Activated B cell treated with CpG ODN at 0.5 μM for 24 hours (primary cell): ENCODE measurements at regions not wholly inside any gene's neighbourhood (a gene's known extent, or its start where the extent isn't known, plus 50 kb on each side); places are given as distances from the start of the nearest gene placed in this dataset.

Experiments
- ATAC-seq: fragments of 200-7000 bp; cut with Tn5 transposase; one replicate; pipeline ENCODE4 v1.10.0; 2021; ENCODE audit warnings: low read depth, mild to moderate bottlenecking, moderate library complexity
- CTCF ChIA-PET: fragments of 350-600 bp; sonication (Branson Sonifier 250); formaldehyde crosslinking; loops from one replicate; lab custom pipeline; 2021; ENCODE audit warnings: antibody characterized with exemption; lab: Charles Lee
- POLR2A ChIA-PET: fragments of 350-600 bp; sonication (Branson Sonifier 250); formaldehyde crosslinking; loops from one replicate; lab custom pipeline; 2021; ENCODE audit warnings: antibody characterized with exemption; lab: Charles Lee
- DNase-seq: peaks from one replicate; pipeline ENCODE4 v3.0.0; 2022
- H3K27ac Mint-ChIP-seq: one replicate; pipeline ENCODE4 v1.8.0; 2020; ENCODE audit warnings: mixed read lengths
- H3K27me3 Mint-ChIP-seq: one replicate; pipeline ENCODE4 v1.8.0; 2021; ENCODE audit warnings: mixed read lengths
- H3K36me3 Mint-ChIP-seq: one replicate; pipeline ENCODE4 v1.8.0; 2021; ENCODE audit warnings: low read depth, mixed read lengths
- H3K4me1 Mint-ChIP-seq: one replicate; pipeline ENCODE4 v1.8.0; 2021; ENCODE audit warnings: mixed read lengths
- H3K4me3 Mint-ChIP-seq: one replicate; pipeline ENCODE4 v1.8.0; 2020; ENCODE audit warnings: mild to moderate bottlenecking, mixed read lengths
- H3K9me3 Mint-ChIP-seq: one replicate; pipeline ENCODE4 v1.8.0; 2020; ENCODE audit warnings: mixed read lengths
- CTCF ChIP-seq: fragments of 200-600 bp; IDR thresholded peaks from one replicate; pipeline ENCODE4 v1.8.0; 2022; ENCODE audit warnings: antibody characterized with exemption, mild to moderate bottlenecking
- intact Hi-C: fragments of 100-400 bp; cut with micrococcal nuclease; formaldehyde crosslinking; loops from one replicate; pipeline ENCODE4 v1.15.1; 2024

- Mint-ChIP-seq H3K27me3 (no peaks in the 10 kb centered on the region), H3K36me3 (no peaks in the 10 kb centered on the region), H3K27ac (no peak overlapping the region), H3K4me1 (no peaks in the 10 kb centered on the region), H3K9me3 (no peaks in the 10 kb centered on the region), H3K4me3 (no peak overlapping the region)
- ChIA-PET CTCF (interaction anchor here (2.1 kb wide), 1 partner anchor 1207 kb away, joined by 7 read pairs; no protein-coding TSS in a partner anchor), POLR2A (no interaction called here)
- no peak for ATAC-seq
- DNase-seq = no peak
- TF ChIP-seq CTCF = no peak
- intact Hi-C loops = no loop called here
Observed at GRCh38 chr9:84403288-84403687, 62.7 kb upstream of the SLC28A3 start.

GRCh38 chr9:84404095-84404686, 63.6 kb upstream of the SLC28A3 start:
- no peaks in the 10 kb centered on the region for H3K4me1 Mint-ChIP-seq
- no peaks in the 10 kb centered on the region for H3K27me3 Mint-ChIP-seq
- no peaks in the 10 kb centered on the region for H3K36me3 Mint-ChIP-seq
- no peak overlapping the region for H3K4me3 Mint-ChIP-seq
- H3K9me3 Mint-ChIP-seq = no peaks in the 10 kb centered on the region
- intact Hi-C loops = no loop called here
- CTCF ChIA-PET = interaction anchor here (2.1 kb wide), 1 partner anchor 1206 kb away, joined by 7 read pairs; no protein-coding TSS in a partner anchor
- TF ChIP-seq CTCF = no peak
- POLR2A ChIA-PET = no interaction called here
- no peak overlapping the region for H3K27ac Mint-ChIP-seq
- no peak for DNase-seq
- ATAC-seq = no peak

GRCh38 chr9:84405667-84406066, 65.1 kb upstream of the SLC28A3 start:
- no peak for DNase-seq
- CTCF ChIA-PET = interaction anchor here (1.0 to 2.5 kb wide), 2 partner anchors 9 to 1204 kb away, joined by 4 to 12 read pairs; no protein-coding TSS in a partner anchor
- no peak for TF ChIP-seq CTCF
- Mint-ChIP-seq H3K27ac (no peak overlapping the region), H3K27me3 (no peaks in the 10 kb centered on the region), H3K36me3 (no peaks in the 10 kb centered on the region), H3K9me3 (no peaks in the 10 kb centered on the region), H3K4me3 (no peak overlapping the region), H3K4me1 (no peaks in the 10 kb centered on the region)
- intact Hi-C loops = no loop called here
- ATAC-seq = no peak
- POLR2A ChIA-PET = no interaction called here

GRCh38 chr9:84408416-84408815, 67.9 kb upstream of the SLC28A3 start:
- CTCF ChIA-PET = no interaction called here
- no peaks in the 10 kb centered on the region for H3K36me3 Mint-ChIP-seq
- POLR2A ChIA-PET = no interaction called here
- no peak for DNase-seq
- no peak overlapping the region for H3K4me3 Mint-ChIP-seq
- no peak for TF ChIP-seq CTCF
- no peaks in the 10 kb centered on the region for H3K4me1 Mint-ChIP-seq
- H3K27me3 Mint-ChIP-seq = no peaks in the 10 kb centered on the region
- no peaks in the 10 kb centered on the region for H3K9me3 Mint-ChIP-seq
- no peak for ATAC-seq
- intact Hi-C loops = no loop called here
- no peak overlapping the region for H3K27ac Mint-ChIP-seq

- DNase-seq (no peak), ATAC-seq (no peak)
- H3K36me3 Mint-ChIP-seq = no peaks in the 10 kb centered on the region
- no peaks in the 10 kb centered on the region for H3K4me1 Mint-ChIP-seq
- H3K27me3 Mint-ChIP-seq = peaks cover 3% of the 10 kb centered on the region
- ChIA-PET POLR2A (no interaction called here), CTCF (interaction anchor here (1.4 kb wide), 1 partner anchor 15 kb away, joined by 3 read pairs; no protein-coding TSS in a partner anchor)
- intact Hi-C loops = no loop called here
- no peak overlapping the region for H3K27ac Mint-ChIP-seq
- no peak overlapping the region for H3K4me3 Mint-ChIP-seq
- TF ChIP-seq CTCF = no peak
- no peaks in the 10 kb centered on the region for H3K9me3 Mint-ChIP-seq
Observed at GRCh38 chr9:84411683-84412267, 71.2 kb upstream of the SLC28A3 start.
